Osteocyte (in vitro differentiated cells): ENCODE measurements at regions not wholly inside any gene's neighbourhood (a gene's known extent, or its start where the extent isn't known, plus 50 kb on each side); places are given as distances from the start of the nearest gene placed in this dataset.

Source experiments
- DNase-seq: peaks from one replicate; pipeline ENCODE4 v3.0.0; 2021; ENCODE audit warnings: mixed read lengths; ENCODE audit not compliant: unreplicated experiment; ENCODE audit errors: extremely low spot score
- H3K27ac Mint-ChIP-seq: one replicate; pipeline ENCODE4 v1.8.0; 2021; ENCODE audit warnings: mild to moderate bottlenecking, mixed read lengths; ENCODE audit not compliant: unreplicated experiment
- H3K27me3 Mint-ChIP-seq: one replicate; pipeline ENCODE4 v1.8.0; 2021; ENCODE audit warnings: mixed read lengths; ENCODE audit not compliant: unreplicated experiment
- H3K36me3 Mint-ChIP-seq: one replicate; pipeline ENCODE4 v1.8.0; 2021; ENCODE audit warnings: mixed read lengths; ENCODE audit not compliant: unreplicated experiment
- H3K4me1 Mint-ChIP-seq: one replicate; pipeline ENCODE4 v1.8.0; 2021; ENCODE audit warnings: mixed read lengths; ENCODE audit not compliant: unreplicated experiment
- H3K4me3 Mint-ChIP-seq: one replicate; pipeline ENCODE4 v1.8.0; 2021; ENCODE audit warnings: mild to moderate bottlenecking, moderate library complexity, mixed read lengths; ENCODE audit not compliant: unreplicated experiment
- H3K9me3 Mint-ChIP-seq: one replicate; pipeline ENCODE4 v1.8.0; 2021; ENCODE audit warnings: mixed read lengths; ENCODE audit not compliant: unreplicated experiment
- CTCF ChIP-seq: fragments of 200-600 bp; sonication (generic); IDR thresholded peaks from 2 replicates; pipeline ENCODE4 v1.5.0; 2021; ENCODE audit warnings: antibody characterized with exemption, mild to moderate bottlenecking, moderate library complexity

- H3K4me3 Mint-ChIP-seq: no peak overlapping the region
- no peak for TF ChIP-seq CTCF
- H3K27me3 Mint-ChIP-seq: no peaks in the 10 kb centered on the region
- DNase-seq: no peak
- H3K4me1 Mint-ChIP-seq: no peaks in the 10 kb centered on the region
- H3K36me3 Mint-ChIP-seq: no peaks in the 10 kb centered on the region
- no peak overlapping the region for H3K27ac Mint-ChIP-seq
- peaks cover 10% of the 10 kb centered on the region for H3K9me3 Mint-ChIP-seq
Measured at GRCh38 chrX:143401160-143401559, 116.1 kb downstream of the SPANXN3 start.

- DNase-seq: no peak
- no peak overlapping the region for H3K4me3 Mint-ChIP-seq
- no peaks in the 10 kb centered on the region for H3K36me3 Mint-ChIP-seq
- H3K27ac Mint-ChIP-seq: no peak overlapping the region
- peaks cover 58% of the 10 kb centered on the region for H3K9me3 Mint-ChIP-seq
- TF ChIP-seq CTCF: no peak
- no peaks in the 10 kb centered on the region for H3K4me1 Mint-ChIP-seq
- H3K27me3 Mint-ChIP-seq: no peaks in the 10 kb centered on the region
Measured at GRCh38 chrX:143378851-143379250, 138.4 kb downstream of the SPANXN3 start.

GRCh38 chrX:143363419-143363818 lies 153.9 kb downstream of the SPANXN3 start:
- Mint-ChIP-seq H3K27ac (no peak overlapping the region), H3K36me3 (no peaks in the 10 kb centered on the region), H3K4me3 (no peak overlapping the region), H3K4me1 (no peaks in the 10 kb centered on the region), H3K27me3 (no peaks in the 10 kb centered on the region), H3K9me3 (peaks cover 56% of the 10 kb centered on the region)
- no peak for DNase-seq
- no peak for TF ChIP-seq CTCF

GRCh38 chrX:143340190-143340589 lies 177.1 kb downstream of the SPANXN3 start:
- H3K4me3 Mint-ChIP-seq: no peak overlapping the region
- H3K36me3 Mint-ChIP-seq: no peaks in the 10 kb centered on the region
- no peaks in the 10 kb centered on the region for H3K27me3 Mint-ChIP-seq
- H3K4me1 Mint-ChIP-seq: no peaks in the 10 kb centered on the region
- no peak overlapping the region for H3K27ac Mint-ChIP-seq
- H3K9me3 Mint-ChIP-seq: peaks cover 43% of the 10 kb centered on the region
- TF ChIP-seq CTCF: no peak
- DNase-seq: no peak

- no peak overlapping the region for H3K4me3 Mint-ChIP-seq
Measured at GRCh38 chrX:143336261-143336660, 181.0 kb downstream of the SPANXN3 start.

More at GRCh38 chrX:143336261-143336660, 181.0 kb downstream of the SPANXN3 start:
- no peaks in the 10 kb centered on the region for H3K27me3 Mint-ChIP-seq
- no peak for TF ChIP-seq CTCF
- H3K36me3 Mint-ChIP-seq: no peaks in the 10 kb centered on the region
- peaks cover 42% of the 10 kb centered on the region for H3K9me3 Mint-ChIP-seq
- H3K4me1 Mint-ChIP-seq: no peaks in the 10 kb centered on the region
- DNase-seq: no peak
- no peak overlapping the region for H3K27ac Mint-ChIP-seq
